Osteoblast (primary cell): ENCODE measurements at regions not wholly inside any gene's neighbourhood (a gene's known extent, or its start where the extent isn't known, plus 50 kb on each side); places are given as distances from the start of the nearest gene placed in this dataset.

ENCODE experiments used
- DNase-seq: peaks from one replicate; pipeline ENCODE4 v3.0.0; 2011; ENCODE audit warnings: low spot score, mixed read lengths; ENCODE audit not compliant: insufficient read length; ENCODE audit errors: missing footprints
- H2AFZ ChIP-seq: 2 replicates; pipeline ENCODE4 v1.6.0; 2011; ENCODE audit warnings: mild to moderate bottlenecking, low read length
- H3K27ac ChIP-seq: 2 replicates; pipeline ENCODE4 v1.5.1; 2011; ENCODE audit warnings: mild to moderate bottlenecking, low read depth, low read length, moderate library complexity
- H3K27me3 ChIP-seq: 2 replicates; pipeline ENCODE4 v1.6.0; 2012; ENCODE audit warnings: mild to moderate bottlenecking, control low read depth, inconsistent platforms, low read length, moderate library complexity; ENCODE audit not compliant: insufficient read depth
- H3K36me3 ChIP-seq: 2 replicates; pipeline ENCODE4 v1.5.1; 2011; ENCODE audit warnings: mild to moderate bottlenecking, low read length, control low read depth, moderate library complexity; ENCODE audit not compliant: insufficient read depth
- H3K4me1 ChIP-seq: 2 replicates; pipeline ENCODE4 v1.5.1; 2011; ENCODE audit warnings: mild to moderate bottlenecking, low read length, control low read depth, moderate library complexity; ENCODE audit not compliant: insufficient read depth
- H3K4me2 ChIP-seq: 2 replicates; pipeline ENCODE4 v1.6.0; 2011; ENCODE audit warnings: mild to moderate bottlenecking, low read length; ENCODE audit not compliant: insufficient read depth
- H3K4me3 ChIP-seq: fragments of 200-600 bp; sonication (generic); 3 replicates; pipeline ENCODE4 v1.5.1; 2012; ENCODE audit warnings: mild to moderate bottlenecking, low read length, inconsistent platforms; ENCODE audit not compliant: insufficient read depth
- H3K79me2 ChIP-seq: 2 replicates; pipeline ENCODE4 v1.6.0; 2012; ENCODE audit warnings: mild to moderate bottlenecking, low read length, control low read depth, inconsistent platforms; ENCODE audit not compliant: insufficient read depth
- H3K9me3 ChIP-seq: 2 replicates; pipeline ENCODE4 v1.5.1; 2011; ENCODE audit warnings: low read depth, low read length, control low read depth
- H4K20me1 ChIP-seq: 2 replicates; pipeline ENCODE4 v1.6.0; 2012; ENCODE audit warnings: mild to moderate bottlenecking, low read length, control low read depth; ENCODE audit not compliant: insufficient read depth
- CTCF ChIP-seq: IDR thresholded peaks from 2 replicates; pipeline ENCODE4 v1.5.1; 2011; ENCODE audit warnings: mild to moderate bottlenecking, low read depth, low read length, moderate library complexity; ENCODE audit errors: extremely low read depth

- no peaks in the 10 kb centered on the region for H3K36me3 ChIP-seq
- H4K20me1 ChIP-seq = no peaks in the 10 kb centered on the region
- no peaks in the 10 kb centered on the region for H3K79me2 ChIP-seq
- peaks cover 10% of the 10 kb centered on the region for H3K4me1 ChIP-seq
- no peak overlapping the region for H3K27ac ChIP-seq
- H3K4me2 ChIP-seq = no peak overlapping the region
- no peak overlapping the region for H3K4me3 ChIP-seq
- no peak for DNase-seq
- H2AFZ ChIP-seq = peak overlapping the region; percentile 20
- H3K27me3 ChIP-seq = no peaks in the 10 kb centered on the region
- no peak for TF ChIP-seq CTCF
- no peaks in the 10 kb centered on the region for H3K9me3 ChIP-seq
Measured at GRCh38 chr7:17056491-17057142, 174.8 kb upstream of the AGR3 start.

- peaks cover 10% of the 10 kb centered on the region for H3K4me1 ChIP-seq
- H3K79me2 ChIP-seq = no peaks in the 10 kb centered on the region
- DNase-seq = no peak
- H3K36me3 ChIP-seq = no peaks in the 10 kb centered on the region
- peak overlapping the region; percentile 20 for H2AFZ ChIP-seq
- no peaks in the 10 kb centered on the region for H4K20me1 ChIP-seq
- H3K4me3 ChIP-seq = no peak overlapping the region
- no peak overlapping the region for H3K4me2 ChIP-seq
- H3K27me3 ChIP-seq = no peaks in the 10 kb centered on the region
- H3K27ac ChIP-seq = no peak overlapping the region
- no peak for TF ChIP-seq CTCF
- no peaks in the 10 kb centered on the region for H3K9me3 ChIP-seq
Measured at GRCh38 chr7:17057143-17057509, 175.3 kb upstream of the AGR3 start.

- Histone ChIP-seq H3K9me3 (no peaks in the 10 kb centered on the region), H3K4me2 (no peak overlapping the region), H4K20me1 (no peaks in the 10 kb centered on the region), H2AFZ (no peak overlapping the region), H3K4me1 (peaks cover 13% of the 10 kb centered on the region), H3K27ac (no peak overlapping the region), H3K36me3 (no peaks in the 10 kb centered on the region), H3K79me2 (no peaks in the 10 kb centered on the region), H3K27me3 (no peaks in the 10 kb centered on the region), H3K4me3 (no peak overlapping the region)
- TF ChIP-seq CTCF = no peak
- no peak for DNase-seq
Measured at GRCh38 chr7:17058568-17058967, 176.8 kb upstream of the AGR3 start.

GRCh38 chr7:17060051-17060450 is 178.3 kb upstream of the AGR3 start:
- DNase-seq = no peak
- Histone ChIP-seq H2AFZ (no peak overlapping the region), H3K4me1 (peaks cover 13% of the 10 kb centered on the region), H3K36me3 (no peaks in the 10 kb centered on the region), H3K79me2 (no peaks in the 10 kb centered on the region), H3K9me3 (no peaks in the 10 kb centered on the region), H3K27ac (no peak overlapping the region), H3K4me2 (no peak overlapping the region), H4K20me1 (no peaks in the 10 kb centered on the region), H3K27me3 (no peaks in the 10 kb centered on the region), H3K4me3 (no peak overlapping the region)
- no peak for TF ChIP-seq CTCF
